IMR-90 (cell line): ENCODE measurements at regions not wholly inside any gene's neighbourhood (a gene's known extent, or its start where the extent isn't known, plus 50 kb on each side); places are given as distances from the start of the nearest gene placed in this dataset.
A peak's percentile ranks its signal among the peaks of the same experiment; 100 is the strongest.

Experiments
- ATAC-seq: fragments of 200-7000 bp; cut with Tn5 transposase; 2 replicates; pipeline ENCODE4 v1.9.1; 2020; ENCODE audit warnings: low read depth, mild to moderate bottlenecking, moderate library complexity
- BruUV-seq: library from RNA; stranded (reverse); fragments of 400-500 nt; replicated peaks from 2 replicates; lab custom pipeline; 2021; lab: Mats Ljungman, UMichigan
- CTCF ChIA-PET: fragments of 300-600 bp; formaldehyde crosslinking; extraction: SDS; loops from one replicate; lab custom pipeline; 2021; ENCODE audit warnings: antibody characterized with exemption; lab: Yijun Ruan, JAX
- POLR2A ChIA-PET: fragments of 300-600 bp; sonication (Branson Sonifier 250); formaldehyde crosslinking; loops from one replicate; lab custom pipeline; 2022; ENCODE audit warnings: antibody characterized with exemption; ENCODE audit not compliant: unreplicated experiment; lab: Charles Lee
- DNase-seq: peaks from one replicate; pipeline ENCODE4 v3.0.0; 2013
- H2AFZ ChIP-seq: replicated peaks from 2 replicates; pipeline ENCODE3; 2013; ENCODE audit warnings: low read length, mild to moderate bottlenecking; ENCODE audit not compliant: poor library complexity
- H2AK5ac ChIP-seq: 2 replicates; pipeline ENCODE4 v1.6.1; 2013; ENCODE audit warnings: low read depth, low read length, inconsistent platforms
- H2AK9ac ChIP-seq: replicated peaks from 2 replicates; pipeline ENCODE3; 2013; ENCODE audit warnings: mild to moderate bottlenecking, low read depth, low read length, moderate library complexity; ENCODE audit not compliant: poor library complexity
- H2BK120ac ChIP-seq: 2 replicates; pipeline ENCODE4 v1.6.1; 2013; ENCODE audit warnings: low read depth, low read length, inconsistent platforms
- H2BK15ac ChIP-seq: 3 replicates; pipeline ENCODE4 v1.6.1; 2013; ENCODE audit warnings: low read depth, low read length, inconsistent platforms
- H2BK20ac ChIP-seq: 2 replicates; pipeline ENCODE4 v1.6.1; 2013; ENCODE audit warnings: low read depth, mild to moderate bottlenecking, inconsistent platforms, low read length, moderate library complexity
- H2BK5ac ChIP-seq: 2 replicates; pipeline ENCODE4 v1.6.1; 2013; ENCODE audit warnings: mild to moderate bottlenecking, low read depth, low read length, inconsistent platforms; ENCODE audit not compliant: poor library complexity, severe bottlenecking
- H3K14ac ChIP-seq: replicated peaks from 2 replicates; pipeline ENCODE4 v1.6.1; 2013; ENCODE audit warnings: low read depth, low read length, inconsistent platforms
- H3K18ac ChIP-seq: 2 replicates; pipeline ENCODE4 v1.6.1; 2013; ENCODE audit warnings: low read depth, low read length, control low read depth
- H3K23ac ChIP-seq: 2 replicates; pipeline ENCODE4 v1.6.1; 2013; ENCODE audit warnings: low read depth, low read length, inconsistent platforms
- H3K27ac ChIP-seq: 2 replicates; pipeline ENCODE4 v1.5.1; 2013; ENCODE audit warnings: mild to moderate bottlenecking, control low read depth, low read length; ENCODE audit not compliant: insufficient read depth
- H3K27me3 ChIP-seq: 2 replicates; pipeline ENCODE4 v1.6.1; 2013; ENCODE audit warnings: low read length; ENCODE audit not compliant: control insufficient read depth, insufficient read depth
- H3K36me3 ChIP-seq: 2 replicates; pipeline ENCODE4 v1.6.1; 2013; ENCODE audit warnings: low read length, mixed read lengths; ENCODE audit not compliant: control insufficient read depth, insufficient read depth
- H3K4ac ChIP-seq: 2 replicates; pipeline ENCODE4 v1.6.1; 2013; ENCODE audit warnings: low read depth, low read length, inconsistent platforms
- H3K4me1 ChIP-seq: 2 replicates; pipeline ENCODE4 v1.6.1; 2013; ENCODE audit warnings: low read length, mixed read lengths; ENCODE audit not compliant: control insufficient read depth, insufficient read depth
- H3K4me2 ChIP-seq: 2 replicates; pipeline ENCODE4 v1.6.1; 2013; ENCODE audit warnings: low read depth, mild to moderate bottlenecking, control low read depth, low read length, moderate library complexity
- H3K4me3 ChIP-seq: 2 replicates; pipeline ENCODE4 v1.5.1; 2013; ENCODE audit warnings: low read depth, mild to moderate bottlenecking, control low read depth, low read length, moderate library complexity; ENCODE audit not compliant: insufficient read depth
- H3K56ac ChIP-seq: 2 replicates; pipeline ENCODE4 v1.6.1; 2013; ENCODE audit warnings: low read length, inconsistent platforms; ENCODE audit not compliant: insufficient read depth; ENCODE audit errors: extremely low read depth
- H3K79me1 ChIP-seq, 2 experiments: 2 replicates each; pipeline ENCODE4 v1.6.1; 2013; ENCODE audit warnings: low read length in 2 of 2, inconsistent platforms in 1 of 2, low read depth in 1 of 2
- H3K9ac ChIP-seq: 2 replicates; pipeline ENCODE4 v1.6.1; 2013; ENCODE audit warnings: low read depth, low read length, control low read depth
- H3K9me1 ChIP-seq: 2 replicates; pipeline ENCODE4 v1.6.1; 2013; ENCODE audit warnings: low read length, inconsistent platforms; ENCODE audit not compliant: insufficient read depth
- H3K9me3 ChIP-seq: 2 replicates; pipeline ENCODE4 v1.6.1; 2013; ENCODE audit warnings: low read length; ENCODE audit not compliant: control insufficient read depth, insufficient read depth
- H4K20me1 ChIP-seq: 2 replicates; pipeline ENCODE4 v1.6.1; 2013; ENCODE audit warnings: low read length, inconsistent platforms; ENCODE audit not compliant: insufficient read depth
- H4K5ac ChIP-seq: 2 replicates; pipeline ENCODE4 v1.6.1; 2013; ENCODE audit warnings: mild to moderate bottlenecking, low read depth, low read length, control low read depth
- H4K8ac ChIP-seq, 2 experiments: 2 replicates each; pipeline ENCODE4 v1.6.1; 2013; ENCODE audit warnings: low read depth in 2 of 2, low read length in 2 of 2, control low read depth in 1 of 2, inconsistent platforms in 1 of 2
- H4K91ac ChIP-seq: 2 replicates; pipeline ENCODE4 v1.6.1; 2013; ENCODE audit warnings: low read depth, low read length, inconsistent platforms; ENCODE audit not compliant: insufficient read depth
- BHLHE40 ChIP-seq: fragments of 150-350 bp; IDR thresholded peaks from 2 replicates; pipeline ENCODE4 v1.6.1; 2016; ENCODE audit warnings: mild to moderate bottlenecking, low read depth, low read length
- CEBPB ChIP-seq: IDR thresholded peaks from 2 replicates; pipeline ENCODE4 v1.6.1; 2012; ENCODE audit warnings: low read depth, low read length, improper control_type of control experiment
- CHD1 ChIP-seq: IDR thresholded peaks from 2 replicates; pipeline ENCODE4 v1.6.1; 2012; ENCODE audit warnings: low read depth, low read length, improper control_type of control experiment
- MAFK ChIP-seq: IDR thresholded peaks from 2 replicates; pipeline ENCODE4 v1.6.1; 2012; ENCODE audit warnings: low read depth, low read length, improper control_type of control experiment
- MAZ ChIP-seq: IDR thresholded peaks from 2 replicates; pipeline ENCODE4 v1.6.1; 2012; ENCODE audit warnings: low read depth, mild to moderate bottlenecking, low read length, improper control_type of control experiment, moderate library complexity, borderline replicate concordance
- MXI1 ChIP-seq: IDR thresholded peaks from 2 replicates; pipeline ENCODE4 v1.6.1; 2012; ENCODE audit warnings: low read depth, mild to moderate bottlenecking, low read length, moderate library complexity, borderline replicate concordance
- NFE2L2 ChIP-seq: fragments of 150-350 bp; IDR thresholded peaks from 2 replicates; pipeline ENCODE4 v1.6.1; 2016; ENCODE audit warnings: low read depth, mild to moderate bottlenecking, low read length
- POLR2A ChIP-seq: IDR thresholded peaks from 2 replicates; pipeline ENCODE4 v1.6.1; 2012; ENCODE audit warnings: mild to moderate bottlenecking, low read depth, low read length
- RCOR1 ChIP-seq: IDR thresholded peaks from 2 replicates; pipeline ENCODE4 v1.6.1; 2012; ENCODE audit warnings: mild to moderate bottlenecking, low read length, improper control_type of control experiment; ENCODE audit not compliant: insufficient replicate concordance
- RFX5 ChIP-seq: IDR thresholded peaks from 2 replicates; pipeline ENCODE4 v1.8.0; 2012; ENCODE audit warnings: low read depth, mild to moderate bottlenecking, low read length, moderate library complexity
- SMC3 ChIP-seq: fragments of 150-350 bp; IDR thresholded peaks from 2 replicates; pipeline ENCODE4 v1.6.1; 2016; ENCODE audit warnings: low read depth, mild to moderate bottlenecking, antibody characterized with exemption, low read length, moderate library complexity
- WGBS, 2 experiments: methylation state at CpG; one replicate each; pipeline versions ENCODE4 v1.1.5 to v1.1.7; 2013; ENCODE audit warnings: missing lambda C conversion rate in 2 of 2; ENCODE audit not compliant: insufficient read length in 1 of 2; ENCODE audit errors: extremely low coverage in 2 of 2; 5-methylcytosine and 5-hydroxymethylcytosine counted together
- dilution Hi-C: fragments of 300-500 bp; cut with HindIII; formaldehyde crosslinking; loops from one replicate; pipeline ENCODE4 v1.14.3; 2018; ENCODE audit warnings: low sequenced_read_pairs; ENCODE audit not compliant: unreplicated experiment
- in situ Hi-C: fragments of 300-500 bp; cut with MboI; formaldehyde crosslinking; loops from 3 replicates; pipeline ENCODE4 v1.14.3; 2019; ENCODE audit warnings: low sequenced_read_pairs, inconsistent platforms, mixed read lengths
- intact Hi-C: fragments of 100-400 bp; cut with micrococcal nuclease; formaldehyde crosslinking; loops from 2 replicates; pipeline ENCODE4 v1.10.0; 2022
- TF ChIP-seq, protein P1 (sequence below): fragments of 150-350 bp; IDR thresholded peaks from 2 replicates; pipeline ENCODE4 v1.6.1; 2016; ENCODE audit warnings: low read depth, mild to moderate bottlenecking, low read length, moderate library complexity, borderline replicate concordance
- TF ChIP-seq, protein P2 (sequence below): conservative IDR thresholded peaks from 2 replicates; pipeline ENCODE4 v1.5.1; 2012; ENCODE audit warnings: mild to moderate bottlenecking, low read depth, low read length, improper control_type of control experiment
- TF ChIP-seq, protein P3 (sequence below): fragments of 150-350 bp; IDR thresholded peaks from 2 replicates; pipeline ENCODE4 v1.6.1; 2017; ENCODE audit warnings: mild to moderate bottlenecking, antibody characterized with exemption, low read length, low read depth

DNA sequence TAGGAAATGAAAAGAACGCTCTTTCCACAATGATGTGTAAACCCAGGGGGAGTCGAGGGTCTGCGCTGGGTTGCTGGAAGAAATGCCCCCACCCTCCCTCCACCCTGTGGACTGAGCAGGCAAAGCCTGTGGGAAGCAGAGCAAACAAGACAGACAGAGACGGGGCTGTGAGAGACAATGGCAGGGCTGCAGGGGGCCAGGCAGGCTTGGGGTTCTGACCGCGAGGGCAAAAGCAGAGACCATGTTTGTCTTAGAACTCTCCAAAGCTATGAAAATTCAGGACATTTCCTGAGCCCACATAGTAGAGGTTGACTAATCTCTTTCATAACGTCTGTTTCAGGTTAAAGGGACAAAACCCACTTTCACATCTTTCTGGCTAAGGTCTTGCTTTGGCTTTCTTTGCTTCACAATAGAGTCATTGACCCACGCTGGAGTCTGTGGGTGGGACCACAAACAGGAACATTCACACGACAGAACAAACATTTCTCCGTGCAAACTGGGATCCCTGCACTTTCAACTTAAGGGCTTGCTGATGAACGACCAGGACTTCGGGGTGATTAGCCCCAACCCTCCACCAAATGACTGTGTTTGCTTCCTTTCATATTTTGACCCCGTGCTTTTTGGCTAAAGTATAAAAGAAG lies 156.0 kb upstream of the TPM1 start:
- peak overlapping the region; percentile 50 for H2BK20ac ChIP-seq
- H3K18ac ChIP-seq, result peak overlapping the region; percentile 42; the same call in 1 of the 2 replicates
- peak; percentile 37 for DNase-seq
- H4K5ac ChIP-seq, result no peak overlapping the region
- peaks cover 24% of the 10 kb centered on the region for H3K4me1 ChIP-seq
- in situ Hi-C loops, result no loop called here
- BruUV-seq, result no TSS peak
- no peak; the same call in 1 of the 2 replicates for ATAC-seq
- H3K4ac ChIP-seq, result peak overlapping the region; percentile 74
- peak overlapping the region; percentile 26; the same call in 1 of the 2 replicates for H3K56ac ChIP-seq
- H3K4me3 ChIP-seq, result no peak overlapping the region
- H3K27ac ChIP-seq, result no peak overlapping the region; the same call in 1 of the 2 replicates
- no peak for TF ChIP-seq CEBPB
- no peak for TF ChIP-seq NFE2L2
- TF ChIP-seq, protein P1, sequence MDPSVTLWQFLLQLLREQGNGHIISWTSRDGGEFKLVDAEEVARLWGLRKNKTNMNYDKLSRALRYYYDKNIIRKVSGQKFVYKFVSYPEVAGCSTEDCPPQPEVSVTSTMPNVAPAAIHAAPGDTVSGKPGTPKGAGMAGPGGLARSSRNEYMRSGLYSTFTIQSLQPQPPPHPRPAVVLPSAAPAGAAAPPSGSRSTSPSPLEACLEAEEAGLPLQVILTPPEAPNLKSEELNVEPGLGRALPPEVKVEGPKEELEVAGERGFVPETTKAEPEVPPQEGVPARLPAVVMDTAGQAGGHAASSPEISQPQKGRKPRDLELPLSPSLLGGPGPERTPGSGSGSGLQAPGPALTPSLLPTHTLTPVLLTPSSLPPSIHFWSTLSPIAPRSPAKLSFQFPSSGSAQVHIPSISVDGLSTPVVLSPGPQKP, result no peak
- no peak for TF ChIP-seq CHD1
- no peak for TF ChIP-seq MAFK
- no peak for TF ChIP-seq RFX5
- no peak for TF ChIP-seq BHLHE40
- no peak for TF ChIP-seq POLR2A
- TF ChIP-seq, protein P2, sequence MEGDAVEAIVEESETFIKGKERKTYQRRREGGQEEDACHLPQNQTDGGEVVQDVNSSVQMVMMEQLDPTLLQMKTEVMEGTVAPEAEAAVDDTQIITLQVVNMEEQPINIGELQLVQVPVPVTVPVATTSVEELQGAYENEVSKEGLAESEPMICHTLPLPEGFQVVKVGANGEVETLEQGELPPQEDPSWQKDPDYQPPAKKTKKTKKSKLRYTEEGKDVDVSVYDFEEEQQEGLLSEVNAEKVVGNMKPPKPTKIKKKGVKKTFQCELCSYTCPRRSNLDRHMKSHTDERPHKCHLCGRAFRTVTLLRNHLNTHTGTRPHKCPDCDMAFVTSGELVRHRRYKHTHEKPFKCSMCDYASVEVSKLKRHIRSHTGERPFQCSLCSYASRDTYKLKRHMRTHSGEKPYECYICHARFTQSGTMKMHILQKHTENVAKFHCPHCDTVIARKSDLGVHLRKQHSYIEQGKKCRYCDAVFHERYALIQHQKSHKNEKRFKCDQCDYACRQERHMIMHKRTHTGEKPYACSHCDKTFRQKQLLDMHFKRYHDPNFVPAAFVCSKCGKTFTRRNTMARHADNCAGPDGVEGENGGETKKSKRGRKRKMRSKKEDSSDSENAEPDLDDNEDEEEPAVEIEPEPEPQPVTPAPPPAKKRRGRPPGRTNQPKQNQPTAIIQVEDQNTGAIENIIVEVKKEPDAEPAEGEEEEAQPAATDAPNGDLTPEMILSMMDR, result no peak
- no peak for TF ChIP-seq MAZ
- TF ChIP-seq MXI1, result no peak
- TF ChIP-seq RCOR1, result no peak
- TF ChIP-seq SMC3, result no peak
- TF ChIP-seq, protein P3, sequence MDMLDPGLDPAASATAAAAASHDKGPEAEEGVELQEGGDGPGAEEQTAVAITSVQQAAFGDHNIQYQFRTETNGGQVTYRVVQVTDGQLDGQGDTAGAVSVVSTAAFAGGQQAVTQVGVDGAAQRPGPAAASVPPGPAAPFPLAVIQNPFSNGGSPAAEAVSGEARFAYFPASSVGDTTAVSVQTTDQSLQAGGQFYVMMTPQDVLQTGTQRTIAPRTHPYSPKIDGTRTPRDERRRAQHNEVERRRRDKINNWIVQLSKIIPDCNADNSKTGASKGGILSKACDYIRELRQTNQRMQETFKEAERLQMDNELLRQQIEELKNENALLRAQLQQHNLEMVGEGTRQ, result no peak
- H3K36me3 ChIP-seq, result no peaks in the 10 kb centered on the region
- H2AFZ ChIP-seq, result peak overlapping the region; percentile 78
- H2AK5ac ChIP-seq, result peak overlapping the region; percentile 54
- peak overlapping the region; percentile 50 for H4K91ac ChIP-seq
- no peaks in the 10 kb centered on the region for H4K20me1 ChIP-seq
- H4K8ac ChIP-seq, result peak overlapping the region in 1 of 2 experiments; percentile 71; a peak in 2 of 4 replicates
- no peak overlapping the region for H3K9ac ChIP-seq
- peak overlapping the region; percentile 66 for H2BK120ac ChIP-seq
- ChIA-PET CTCF (interaction anchor here (1.2 kb wide), 1 partner anchor 15 kb away, joined by 4 read pairs; no protein-coding TSS in a partner anchor), POLR2A (interaction anchor here (1.2 kb wide), 1 partner anchor 159 kb away, joined by 3 read pairs; no protein-coding TSS in a partner anchor)
- dilution Hi-C loops, result no loop called here
- H3K9me1 ChIP-seq, result peaks cover 10% of the 10 kb centered on the region
- H3K4me2 ChIP-seq, result peak overlapping the region; percentile 83
- intact Hi-C loops, result no loop called here
- H3K14ac ChIP-seq, result peak overlapping the region; percentile 29; the same call in 1 of the 2 replicates
- WGBS, 2 experiments, result 0% methylated on average over 1 of the region's 13 CpGs; no CpG with 5 or more reads in 1 of the 2 experiments
- H2BK15ac ChIP-seq, result peak overlapping the region; percentile 48; the same call in 1 of the 3 replicates
- H3K9me3 ChIP-seq, result no peaks in the 10 kb centered on the region
- H3K79me1 ChIP-seq, result no peaks in the 10 kb centered on the region
- peak overlapping the region; percentile 22; the same call in 1 of the 2 replicates for H3K23ac ChIP-seq
- H2AK9ac ChIP-seq, result peak overlapping the region; percentile 22
- peak overlapping the region; percentile 19 for H2BK5ac ChIP-seq
- H3K27me3 ChIP-seq, result no peaks in the 10 kb centered on the region
